ENCODE measurements at regions not wholly inside any gene's neighbourhood (a gene's known extent, or its start where the extent isn't known, plus 50 kb on each side); places are given as distances from the start of the nearest gene placed in this dataset.

DNA sequence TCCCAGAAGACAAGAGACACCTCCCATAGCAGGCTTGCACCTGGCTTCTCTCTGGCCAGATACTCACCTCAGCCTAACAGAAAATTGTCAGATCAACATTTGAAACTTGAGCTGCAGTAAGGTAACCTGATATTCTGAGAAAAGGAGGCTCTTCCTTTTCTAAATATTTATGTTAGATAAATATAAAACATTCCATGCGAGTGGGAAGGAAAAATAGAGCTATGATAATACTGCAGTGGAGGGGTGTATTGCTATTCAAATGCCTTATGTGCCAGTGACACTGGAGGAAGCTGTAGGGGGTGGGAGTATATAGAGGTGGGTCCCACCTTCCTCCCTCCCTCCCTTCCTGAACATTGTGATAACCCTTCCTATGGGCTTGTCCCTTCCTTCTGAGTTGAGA, 515.5 kb upstream of the CHAC2 start:
- TF ChIP-seq, protein P1, sequence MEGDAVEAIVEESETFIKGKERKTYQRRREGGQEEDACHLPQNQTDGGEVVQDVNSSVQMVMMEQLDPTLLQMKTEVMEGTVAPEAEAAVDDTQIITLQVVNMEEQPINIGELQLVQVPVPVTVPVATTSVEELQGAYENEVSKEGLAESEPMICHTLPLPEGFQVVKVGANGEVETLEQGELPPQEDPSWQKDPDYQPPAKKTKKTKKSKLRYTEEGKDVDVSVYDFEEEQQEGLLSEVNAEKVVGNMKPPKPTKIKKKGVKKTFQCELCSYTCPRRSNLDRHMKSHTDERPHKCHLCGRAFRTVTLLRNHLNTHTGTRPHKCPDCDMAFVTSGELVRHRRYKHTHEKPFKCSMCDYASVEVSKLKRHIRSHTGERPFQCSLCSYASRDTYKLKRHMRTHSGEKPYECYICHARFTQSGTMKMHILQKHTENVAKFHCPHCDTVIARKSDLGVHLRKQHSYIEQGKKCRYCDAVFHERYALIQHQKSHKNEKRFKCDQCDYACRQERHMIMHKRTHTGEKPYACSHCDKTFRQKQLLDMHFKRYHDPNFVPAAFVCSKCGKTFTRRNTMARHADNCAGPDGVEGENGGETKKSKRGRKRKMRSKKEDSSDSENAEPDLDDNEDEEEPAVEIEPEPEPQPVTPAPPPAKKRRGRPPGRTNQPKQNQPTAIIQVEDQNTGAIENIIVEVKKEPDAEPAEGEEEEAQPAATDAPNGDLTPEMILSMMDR (IDR thresholded peaks at IDR 0.05): no peak
- no peak for ATAC-seq (ENCODE audit: insufficient number of reproducible peaks, low FRiP score, low read depth)
- Histone ChIP-seq H3K27ac (no peak overlapping the region), H3K36me3 (no peaks in the 10 kb centered on the region), H3K4me1 (ENCODE audit: control insufficient read depth in 1 of 2, low read depth in 2 of 2) (peaks cover 0 to 4% of the 10 kb centered on the region in 2 donors), H3K4me3 (no peak overlapping the region), H3K27me3 (replicated peaks; ENCODE audit: insufficient read depth) (no peaks in the 10 kb centered on the region), H3K9me3 (no peaks in the 10 kb centered on the region)
- no peak for DNase-seq (ENCODE audit: low spot score)

DNA sequence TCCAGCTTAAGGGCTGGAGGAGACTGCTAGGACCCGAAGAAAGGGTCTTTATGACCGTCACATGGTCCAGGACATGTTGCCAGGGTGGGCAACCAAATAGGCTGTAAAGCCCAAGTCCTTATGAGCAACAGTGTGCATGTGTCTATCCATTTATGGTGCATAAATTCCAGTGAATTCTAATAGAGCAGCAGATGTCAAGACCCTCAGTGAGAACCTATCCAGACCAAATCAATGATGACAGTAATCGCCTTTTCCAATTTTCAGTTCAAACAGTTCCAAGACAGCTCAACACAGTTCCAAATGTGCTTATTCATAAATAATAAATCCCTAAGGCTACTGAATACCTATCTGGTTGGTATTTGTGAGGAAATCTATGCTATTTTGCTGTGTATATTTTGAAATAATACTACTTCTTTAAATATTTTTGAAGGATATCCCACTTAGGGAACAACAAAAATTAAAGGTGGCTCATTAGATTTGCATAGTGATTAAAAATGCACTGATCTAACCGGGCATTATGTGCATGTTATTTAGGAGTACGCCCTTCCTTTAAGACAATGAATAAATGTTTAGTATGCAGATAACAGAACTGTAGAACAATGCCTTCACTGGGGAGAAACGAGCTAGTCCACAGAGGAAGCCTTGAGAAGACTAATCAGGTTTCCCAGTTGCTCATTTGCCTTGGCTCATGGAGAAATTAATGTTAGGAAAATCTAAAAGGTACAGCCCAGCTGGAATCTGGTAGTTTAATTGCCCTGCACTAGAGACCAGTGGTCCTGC, 519.5 kb upstream of the CHAC2 start:
- TF ChIP-seq, protein P1 (IDR thresholded peaks at IDR 0.05): no peak
- Histone ChIP-seq H3K4me3 (no peak overlapping the region), H3K4me1 (ENCODE audit: control insufficient read depth in 1 of 2, low read depth in 2 of 2) (peaks cover 0 to 4% of the 10 kb centered on the region in 2 donors), H3K27me3 (replicated peaks; ENCODE audit: insufficient read depth) (no peaks in the 10 kb centered on the region), H3K9me3 (no peaks in the 10 kb centered on the region), H3K27ac (no peak overlapping the region), H3K36me3 (no peaks in the 10 kb centered on the region)
- ATAC-seq (ENCODE audit: insufficient number of reproducible peaks, low FRiP score, low read depth) (no peak), DNase-seq (ENCODE audit: low spot score) (no peak)

GRCh38 chr2:53243430-53243829, 524.2 kb upstream of the CHAC2 start:
- H3K36me3 ChIP-seq: no peaks in the 10 kb centered on the region
- ATAC-seq (ENCODE audit: insufficient number of reproducible peaks, low FRiP score, low read depth) (no peak), DNase-seq (ENCODE audit: low spot score) (no peak)
- H3K4me3 ChIP-seq: no peak overlapping the region
- H3K27me3 ChIP-seq (replicated peaks; ENCODE audit: insufficient read depth): no peaks in the 10 kb centered on the region
- TF ChIP-seq, protein P1 (IDR thresholded peaks at IDR 0.05): no peak
- H3K4me1 ChIP-seq (ENCODE audit: control insufficient read depth in 1 of 2, low read depth in 2 of 2): no peaks in the 10 kb centered on the region
- no peaks in the 10 kb centered on the region for H3K9me3 ChIP-seq
- no peak overlapping the region for H3K27ac ChIP-seq

DNA sequence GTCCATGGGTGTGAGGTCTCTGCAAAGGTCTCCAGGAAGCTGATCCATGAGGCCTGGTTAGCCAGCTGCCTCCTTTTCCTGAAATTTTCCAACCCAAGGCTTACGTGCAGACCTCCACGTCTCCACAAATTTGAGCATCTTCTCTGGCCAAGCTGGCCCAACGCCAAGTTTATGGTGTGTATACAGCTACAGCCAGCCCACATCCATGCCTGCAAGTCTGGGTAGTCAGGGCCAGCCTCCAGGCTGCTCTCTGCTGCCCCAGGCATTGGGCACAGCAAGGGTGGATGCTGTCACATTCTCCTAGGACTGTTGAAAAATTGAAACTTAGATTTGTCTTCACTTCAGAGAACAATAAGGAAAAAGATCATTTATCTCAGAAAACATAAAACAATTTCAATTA, 525.5 kb upstream of the CHAC2 start:
- H3K36me3 ChIP-seq: no peaks in the 10 kb centered on the region
- no peak overlapping the region for H3K27ac ChIP-seq
- no peaks in the 10 kb centered on the region for H3K4me1 ChIP-seq (ENCODE audit: control insufficient read depth in 1 of 2, low read depth in 2 of 2)
- no peaks in the 10 kb centered on the region for H3K27me3 ChIP-seq (replicated peaks; ENCODE audit: insufficient read depth)
- TF ChIP-seq, protein P1 (IDR thresholded peaks at IDR 0.05): no peak
- ATAC-seq (ENCODE audit: insufficient number of reproducible peaks, low FRiP score, low read depth) (no peak), DNase-seq (ENCODE audit: low spot score) (no peak)
- no peak overlapping the region for H3K4me3 ChIP-seq
- no peaks in the 10 kb centered on the region for H3K9me3 ChIP-seq

- H3K27me3 ChIP-seq (replicated peaks; ENCODE audit: insufficient read depth): no peaks in the 10 kb centered on the region
- no peaks in the 10 kb centered on the region for H3K9me3 ChIP-seq
- ATAC-seq (ENCODE audit: insufficient number of reproducible peaks, low FRiP score, low read depth): no peak
- H3K4me1 ChIP-seq (ENCODE audit: control insufficient read depth in 1 of 2, low read depth in 2 of 2): no peaks in the 10 kb centered on the region
- DNase-seq (ENCODE audit: low spot score): no peak
- H3K4me3 ChIP-seq: no peak overlapping the region
- no peak overlapping the region for H3K27ac ChIP-seq
- TF ChIP-seq, protein P1 (IDR thresholded peaks at IDR 0.05): no peak
- H3K36me3 ChIP-seq: no peaks in the 10 kb centered on the region
Measured at GRCh38 chr2:53235836-53236582, 531.6 kb upstream of the CHAC2 start.

Measured in thoracic aorta (tissue), 2 donors.